ENCODE measurements at regions not wholly inside any gene's neighbourhood (a gene's known extent, or its start where the extent isn't known, plus 50 kb on each side); places are given as distances from the start of the nearest gene placed in this dataset.

DNA sequence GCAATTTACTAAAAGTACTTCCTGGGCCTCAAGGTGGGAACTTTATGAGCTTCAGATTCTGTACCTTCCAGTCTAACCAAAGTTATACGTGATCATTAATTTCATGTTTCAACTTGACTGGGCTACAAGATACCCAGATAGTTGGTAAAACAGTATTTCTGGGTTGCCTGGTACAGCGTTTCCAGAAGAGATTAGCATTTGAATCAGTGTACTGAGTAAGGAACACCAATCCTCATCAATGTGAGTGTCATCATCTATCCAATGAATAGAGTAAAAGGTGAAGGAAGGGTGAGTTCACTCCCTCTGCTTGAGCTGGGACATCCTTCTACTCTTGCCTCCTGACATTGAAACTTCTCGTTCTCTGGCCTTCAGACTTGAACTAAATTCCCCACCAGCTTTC, 274.5 kb upstream of the ID2 start:
- no peaks in the 10 kb centered on the region for H3K36me3 ChIP-seq (ENCODE audit: control insufficient read depth in 2 of 2, insufficient read depth in 2 of 2, low read length in 1 of 2)
- no peak overlapping the region for H3K27ac ChIP-seq (ENCODE audit: low read depth in 1 of 2, low read length in 1 of 2)
- DNase-seq (ENCODE audit: low read depth in 6 of 9, low spot score in 9 of 9) = no peak
- no peaks in the 10 kb centered on the region for H3K9me3 ChIP-seq (ENCODE audit: control insufficient read depth in 2 of 2, insufficient read depth in 1 of 2, low read length in 1 of 2)
- WGBS = 95% methylated on average over 3 of the region's 3 CpGs
- H3K4me3 ChIP-seq (ENCODE audit: low read length in 2 of 2) = no peak overlapping the region
- peaks cover 0 to 2% of the 10 kb centered on the region in 2 donors for H3K4me1 ChIP-seq (ENCODE audit: control insufficient read depth in 2 of 2, insufficient read depth in 2 of 2, low read length in 2 of 2)
- H3K27me3 ChIP-seq (ENCODE audit: control insufficient read depth in 2 of 2, insufficient read depth in 1 of 2, low read length in 1 of 2) = no peaks in the 10 kb centered on the region

DNA sequence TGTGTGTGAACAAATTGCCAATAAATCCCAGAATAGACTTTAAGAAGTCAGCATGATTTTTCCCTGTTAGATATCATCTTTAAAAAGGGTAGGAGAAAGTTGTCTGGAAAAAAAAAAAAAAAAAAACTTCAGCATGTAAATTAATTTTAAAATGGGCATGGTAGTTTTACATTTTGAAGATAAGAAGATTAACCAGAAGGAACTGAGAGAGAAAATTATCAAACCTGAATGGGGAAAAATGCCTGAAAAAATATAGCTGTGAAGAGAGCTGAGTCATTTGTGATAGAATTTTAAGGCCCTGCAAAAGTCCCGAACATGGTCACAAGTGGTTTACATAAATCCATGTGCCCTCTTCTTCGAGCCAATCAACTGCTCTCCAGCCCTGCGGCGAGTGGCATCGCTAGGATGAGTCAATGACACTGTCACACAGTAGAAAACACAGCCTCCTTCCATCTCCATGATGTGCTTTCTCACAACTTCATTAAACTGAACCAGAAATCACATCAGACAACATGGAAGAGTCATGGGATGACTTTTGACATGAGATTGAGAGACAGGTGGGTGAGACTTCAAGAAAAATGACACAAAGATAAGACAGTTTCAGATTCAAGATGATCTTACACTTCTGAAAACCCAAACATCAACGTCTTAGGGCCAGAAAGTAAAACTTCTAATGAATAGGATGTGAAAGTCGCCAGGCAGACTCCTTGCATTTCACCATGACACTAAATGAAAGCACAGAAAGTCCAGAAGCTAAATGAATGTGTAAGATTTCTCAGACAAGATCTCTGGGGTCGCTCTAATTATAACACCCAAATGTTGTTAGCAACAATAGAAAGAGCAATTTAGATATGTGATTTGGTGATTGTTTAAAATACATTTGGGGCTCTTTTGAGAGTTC, 273.0 kb upstream of the ID2 start:
- Histone ChIP-seq H3K9me3 (ENCODE audit: control insufficient read depth in 2 of 2, insufficient read depth in 1 of 2, low read length in 1 of 2) (no peaks in the 10 kb centered on the region), H3K4me3 (ENCODE audit: low read length in 2 of 2) (no peak overlapping the region), H3K27ac (ENCODE audit: low read depth in 1 of 2, low read length in 1 of 2) (peak overlapping the region in 1 of 2 donors; percentile 10), H3K27me3 (ENCODE audit: control insufficient read depth in 2 of 2, insufficient read depth in 1 of 2, low read length in 1 of 2) (no peaks in the 10 kb centered on the region), H3K4me1 (ENCODE audit: control insufficient read depth in 2 of 2, insufficient read depth in 2 of 2, low read length in 2 of 2) (peaks cover 0 to 2% of the 10 kb centered on the region in 2 donors), H3K36me3 (ENCODE audit: control insufficient read depth in 2 of 2, insufficient read depth in 2 of 2, low read length in 1 of 2) (no peaks in the 10 kb centered on the region)
- peak in 1 of 9 donors; percentile 34 for DNase-seq (ENCODE audit: low read depth in 6 of 9, low spot score in 9 of 9)
- WGBS = 92% methylated on average over 8 of the region's 8 CpGs

DNA sequence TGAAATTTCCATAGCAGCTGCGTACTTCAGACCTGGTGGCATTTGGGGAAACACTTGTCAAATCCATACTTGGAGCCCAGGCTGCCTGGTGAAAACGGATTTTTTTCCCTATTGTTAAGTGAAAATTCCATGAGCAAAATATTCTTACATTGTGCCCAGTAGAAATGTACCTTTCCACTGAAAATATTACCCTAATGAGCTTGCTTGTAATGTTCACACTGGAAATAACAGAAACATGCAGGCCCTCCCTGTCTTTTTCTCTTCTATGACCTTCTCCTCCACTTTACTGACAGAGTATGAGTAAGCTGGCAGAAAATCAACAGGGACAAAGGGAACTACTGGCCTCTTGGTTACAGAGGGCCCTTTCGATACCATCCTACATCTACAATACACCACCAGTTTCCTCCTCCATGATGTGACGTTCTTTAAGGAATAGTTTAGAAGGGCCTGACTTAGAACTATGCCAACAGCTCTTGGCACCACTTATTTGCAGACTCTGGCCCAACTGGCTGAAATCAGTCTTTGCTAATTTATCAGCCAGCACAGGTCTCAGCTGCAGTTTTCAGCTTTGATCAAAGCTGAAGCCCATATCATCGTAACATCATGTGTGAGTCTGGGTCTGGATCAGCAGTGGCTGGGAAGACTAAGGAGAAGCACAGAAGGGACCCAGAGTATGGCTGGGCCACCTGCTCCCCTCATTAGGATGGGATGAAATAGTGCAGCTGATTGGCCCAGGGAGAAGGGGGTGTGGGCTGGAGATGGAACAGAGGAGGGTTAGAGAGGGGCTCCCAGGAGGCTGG, 272.2 kb upstream of the ID2 start:
- 96% methylated on average over 5 of the region's 5 CpGs for WGBS
- H3K36me3 ChIP-seq (ENCODE audit: control insufficient read depth in 2 of 2, insufficient read depth in 2 of 2, low read length in 1 of 2) = no peaks in the 10 kb centered on the region
- no peaks in the 10 kb centered on the region for H3K27me3 ChIP-seq (ENCODE audit: control insufficient read depth in 2 of 2, insufficient read depth in 1 of 2, low read length in 1 of 2)
- no peaks in the 10 kb centered on the region for H3K9me3 ChIP-seq (ENCODE audit: control insufficient read depth in 2 of 2, insufficient read depth in 1 of 2, low read length in 1 of 2)
- peaks cover 0 to 2% of the 10 kb centered on the region in 2 donors for H3K4me1 ChIP-seq (ENCODE audit: control insufficient read depth in 2 of 2, insufficient read depth in 2 of 2, low read length in 2 of 2)
- no peak overlapping the region for H3K4me3 ChIP-seq (ENCODE audit: low read length in 2 of 2)
- no peak for DNase-seq (ENCODE audit: low read depth in 6 of 9, low spot score in 9 of 9)
- H3K27ac ChIP-seq (ENCODE audit: low read depth in 1 of 2, low read length in 1 of 2) = no peak overlapping the region

DNA sequence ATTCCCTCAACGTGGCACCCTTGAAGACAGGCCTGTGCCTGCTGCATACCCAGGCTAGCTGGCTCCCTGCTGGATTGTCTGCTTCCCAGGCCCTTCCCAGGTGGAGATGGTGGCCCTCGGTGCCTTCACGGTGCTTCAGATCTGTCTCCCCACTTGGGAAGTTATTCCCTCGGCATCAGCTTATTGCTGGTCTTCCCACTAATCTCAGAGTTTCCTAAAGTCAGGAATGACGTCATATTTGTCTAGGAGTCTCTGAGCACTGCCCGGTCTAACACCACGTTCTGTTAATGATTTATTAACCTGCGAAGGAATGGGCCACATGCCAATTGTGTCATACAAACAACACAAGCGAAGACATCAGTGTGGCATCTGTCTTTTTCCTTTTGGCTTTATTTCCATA, 269.8 kb upstream of the ID2 start:
- Histone ChIP-seq H3K36me3 (ENCODE audit: control insufficient read depth in 2 of 2, insufficient read depth in 2 of 2, low read length in 1 of 2) (no peaks in the 10 kb centered on the region), H3K27me3 (ENCODE audit: control insufficient read depth in 2 of 2, insufficient read depth in 1 of 2, low read length in 1 of 2) (peaks cover 0 to 2% of the 10 kb centered on the region in 2 donors), H3K4me1 (ENCODE audit: control insufficient read depth in 2 of 2, insufficient read depth in 2 of 2, low read length in 2 of 2) (peaks cover 0 to 2% of the 10 kb centered on the region in 2 donors), H3K27ac (ENCODE audit: low read depth in 1 of 2, low read length in 1 of 2) (no peak overlapping the region), H3K4me3 (ENCODE audit: low read length in 2 of 2) (no peak overlapping the region), H3K9me3 (ENCODE audit: control insufficient read depth in 2 of 2, insufficient read depth in 1 of 2, low read length in 1 of 2) (peaks cover 0 to 3% of the 10 kb centered on the region in 2 donors)
- 95% methylated on average over 9 of the region's 9 CpGs for WGBS
- no peak for DNase-seq (ENCODE audit: low read depth in 6 of 9, low spot score in 9 of 9)

DNA sequence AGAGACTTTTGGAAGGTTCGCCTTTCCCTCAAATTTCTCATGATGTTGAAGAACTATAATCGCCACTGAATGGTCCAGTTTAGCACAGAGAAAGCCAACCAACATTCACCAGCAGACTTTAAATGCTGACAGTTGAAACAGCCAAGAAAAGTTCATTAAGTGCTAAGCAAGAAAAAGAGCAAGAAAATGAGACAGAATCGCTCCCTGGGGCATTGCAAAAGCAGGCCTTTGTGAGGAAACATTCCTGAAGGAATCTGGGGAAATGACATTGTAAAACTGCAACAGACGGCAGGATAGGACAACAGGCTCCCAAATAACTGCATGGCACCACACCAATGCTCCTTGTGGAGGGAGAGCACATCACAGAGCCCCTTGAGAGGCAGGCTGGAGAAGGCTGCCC, 269.3 kb upstream of the ID2 start:
- DNase-seq (ENCODE audit: low read depth in 6 of 9, low spot score in 9 of 9) = no peak
- H3K36me3 ChIP-seq (ENCODE audit: control insufficient read depth in 2 of 2, insufficient read depth in 2 of 2, low read length in 1 of 2) = no peaks in the 10 kb centered on the region
- peaks cover 0 to 3% of the 10 kb centered on the region in 2 donors for H3K9me3 ChIP-seq (ENCODE audit: control insufficient read depth in 2 of 2, insufficient read depth in 1 of 2, low read length in 1 of 2)
- peaks cover 0 to 2% of the 10 kb centered on the region in 2 donors for H3K27me3 ChIP-seq (ENCODE audit: control insufficient read depth in 2 of 2, insufficient read depth in 1 of 2, low read length in 1 of 2)
- H3K4me1 ChIP-seq (ENCODE audit: control insufficient read depth in 2 of 2, insufficient read depth in 2 of 2, low read length in 2 of 2) = peaks cover 0 to 2% of the 10 kb centered on the region in 2 donors
- H3K4me3 ChIP-seq (ENCODE audit: low read length in 2 of 2) = no peak overlapping the region
- H3K27ac ChIP-seq (ENCODE audit: low read depth in 1 of 2, low read length in 1 of 2) = no peak overlapping the region
- WGBS = 94% methylated on average over 4 of the region's 4 CpGs

DNA sequence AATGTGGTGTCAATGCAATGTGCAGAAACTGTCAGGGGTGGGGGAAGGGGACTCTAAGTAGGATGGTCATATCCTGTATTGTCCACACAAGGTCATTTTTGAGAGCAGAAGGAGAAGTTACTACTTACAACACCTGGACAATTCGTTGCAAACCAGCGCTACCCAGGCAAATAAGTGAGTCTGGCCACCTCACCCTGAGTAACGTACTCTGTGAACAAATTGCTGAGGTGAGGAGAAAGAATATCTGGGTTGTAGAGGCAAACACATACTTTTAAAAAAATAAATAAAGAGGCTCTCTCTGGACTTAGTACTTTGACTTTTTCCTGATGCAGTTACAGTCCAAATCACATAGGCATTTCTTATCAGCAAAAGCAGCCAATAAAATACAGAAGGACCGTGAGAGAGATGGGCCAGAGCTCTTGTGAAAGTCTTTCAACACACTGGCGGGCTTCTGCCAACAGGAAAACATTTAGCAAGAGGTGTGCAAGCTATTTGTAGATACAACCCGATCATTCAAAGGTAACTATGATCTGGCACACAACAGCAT, 268.2 kb upstream of the ID2 start:
- no peak overlapping the region for H3K27ac ChIP-seq (ENCODE audit: low read depth in 1 of 2, low read length in 1 of 2)
- H3K4me1 ChIP-seq (ENCODE audit: control insufficient read depth in 2 of 2, insufficient read depth in 2 of 2, low read length in 2 of 2) = peaks cover 0 to 2% of the 10 kb centered on the region in 2 donors
- no peaks in the 10 kb centered on the region for H3K36me3 ChIP-seq (ENCODE audit: control insufficient read depth in 2 of 2, insufficient read depth in 2 of 2, low read length in 1 of 2)
- H3K9me3 ChIP-seq (ENCODE audit: control insufficient read depth in 2 of 2, insufficient read depth in 1 of 2, low read length in 1 of 2) = peaks cover 0 to 3% of the 10 kb centered on the region in 2 donors
- 95% methylated on average over 6 of the region's 6 CpGs for WGBS
- DNase-seq (ENCODE audit: low read depth in 6 of 9, low spot score in 9 of 9) = no peak
- H3K4me3 ChIP-seq (ENCODE audit: low read length in 2 of 2) = no peak overlapping the region
- peaks cover 0 to 2% of the 10 kb centered on the region in 2 donors for H3K27me3 ChIP-seq (ENCODE audit: control insufficient read depth in 2 of 2, insufficient read depth in 1 of 2, low read length in 1 of 2)

DNA sequence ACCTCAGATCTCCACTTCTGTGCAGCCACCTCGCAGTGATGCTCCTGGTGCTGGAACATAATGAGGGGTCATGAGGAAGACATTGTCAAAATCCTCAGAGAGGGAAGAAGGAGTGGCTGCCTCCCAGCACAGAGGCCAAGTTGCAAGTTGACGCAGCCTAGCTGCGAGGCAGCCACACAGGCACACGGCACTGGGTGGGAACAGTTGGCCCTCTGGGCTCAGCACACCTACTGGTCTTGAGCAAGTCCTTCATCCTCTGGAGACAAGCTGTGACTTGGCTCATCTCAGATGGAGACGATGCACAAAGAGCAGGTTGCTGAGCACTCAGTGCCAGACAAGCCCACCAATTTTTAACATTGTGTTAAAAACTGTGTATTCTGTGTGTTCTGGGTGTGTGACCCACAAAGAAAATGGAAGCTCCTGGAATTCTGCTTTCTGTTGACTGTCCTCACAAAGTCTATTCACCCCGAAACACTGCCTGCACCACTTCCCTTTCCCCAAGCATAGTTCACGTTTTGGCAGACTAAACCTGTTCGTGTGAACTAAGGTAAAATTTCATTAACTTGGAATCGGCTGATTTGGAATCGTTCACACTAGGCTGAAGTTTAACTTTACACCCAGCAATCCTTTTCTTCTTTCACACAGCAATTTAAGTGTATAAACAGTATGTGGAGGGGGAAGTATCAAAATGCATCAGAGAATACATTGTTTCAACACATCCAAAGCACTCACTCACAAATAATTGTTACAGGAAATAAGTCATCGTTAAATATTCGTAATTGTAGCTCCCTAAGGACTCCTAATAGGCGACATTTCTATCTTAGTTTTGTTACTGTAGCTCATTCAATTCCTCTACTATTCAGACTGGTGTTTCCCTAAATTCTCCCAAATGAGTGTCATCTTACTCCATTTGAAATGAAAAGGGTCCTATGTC, 266.6 kb upstream of the ID2 start:
- H3K4me3 ChIP-seq (ENCODE audit: low read length in 2 of 2) = no peak overlapping the region

DNA sequence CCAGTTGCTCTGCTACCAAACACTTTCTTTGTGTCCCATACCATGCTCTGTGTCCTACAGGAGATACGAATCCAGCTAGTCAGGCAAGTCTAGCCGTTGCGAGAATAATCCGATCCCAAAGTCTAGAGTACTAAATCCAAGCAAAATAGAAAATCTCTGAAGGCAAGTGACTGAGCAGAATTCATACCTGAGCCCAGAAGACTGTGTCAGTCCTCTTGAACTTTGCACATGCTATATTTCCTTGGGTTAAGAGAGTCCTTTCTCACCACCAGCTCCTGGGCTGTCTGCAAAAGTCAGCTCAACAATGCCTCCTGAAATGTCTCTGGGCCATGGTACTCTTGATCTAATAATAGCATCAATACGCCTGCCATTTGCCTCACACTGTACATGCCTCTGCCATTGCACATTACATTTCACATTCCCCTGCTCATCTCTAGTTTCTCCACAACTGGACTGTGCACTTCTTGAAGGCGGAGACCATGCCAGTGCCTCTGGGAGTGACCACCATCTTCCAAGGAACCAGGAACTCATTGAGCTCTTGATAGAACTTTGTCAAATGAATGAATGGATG, 265.8 kb upstream of the ID2 start:
- Histone ChIP-seq H3K27me3 (ENCODE audit: control insufficient read depth in 2 of 2, insufficient read depth in 1 of 2, low read length in 1 of 2) (peaks cover 0 to 2% of the 10 kb centered on the region in 2 donors), H3K4me3 (ENCODE audit: low read length in 2 of 2) (no peak overlapping the region), H3K4me1 (ENCODE audit: control insufficient read depth in 2 of 2, insufficient read depth in 2 of 2, low read length in 2 of 2) (no peaks in the 10 kb centered on the region), H3K9me3 (ENCODE audit: control insufficient read depth in 2 of 2, insufficient read depth in 1 of 2, low read length in 1 of 2) (peaks cover 0 to 3% of the 10 kb centered on the region in 2 donors), H3K27ac (ENCODE audit: low read depth in 1 of 2, low read length in 1 of 2) (no peak overlapping the region), H3K36me3 (ENCODE audit: control insufficient read depth in 2 of 2, insufficient read depth in 2 of 2, low read length in 1 of 2) (no peaks in the 10 kb centered on the region)
- WGBS = 99% methylated on average over 6 of the region's 6 CpGs
- no peak for DNase-seq (ENCODE audit: low read depth in 6 of 9, low spot score in 9 of 9)

More for the DNA sequence above, 266.6 kb upstream of the ID2 start:
- DNase-seq (ENCODE audit: low read depth in 6 of 9, low spot score in 9 of 9) = no peak
- no peaks in the 10 kb centered on the region for H3K36me3 ChIP-seq (ENCODE audit: control insufficient read depth in 2 of 2, insufficient read depth in 2 of 2, low read length in 1 of 2)
- H3K27ac ChIP-seq (ENCODE audit: low read depth in 1 of 2, low read length in 1 of 2) = no peak overlapping the region
- peaks cover 0 to 2% of the 10 kb centered on the region in 2 donors for H3K4me1 ChIP-seq (ENCODE audit: control insufficient read depth in 2 of 2, insufficient read depth in 2 of 2, low read length in 2 of 2)
- peaks cover 0 to 3% of the 10 kb centered on the region in 2 donors for H3K9me3 ChIP-seq (ENCODE audit: control insufficient read depth in 2 of 2, insufficient read depth in 1 of 2, low read length in 1 of 2)
- WGBS = 88% methylated on average over 13 of the region's 13 CpGs
- H3K27me3 ChIP-seq (ENCODE audit: control insufficient read depth in 2 of 2, insufficient read depth in 1 of 2, low read length in 1 of 2) = peaks cover 0 to 2% of the 10 kb centered on the region in 2 donors
